HepG2 (cell line): ENCODE measurements at regions not wholly inside any gene's neighbourhood (a gene's known extent, or its start where the extent isn't known, plus 50 kb on each side); places are given as distances from the start of the nearest gene placed in this dataset.
"Not testable (repeated sequence)": the region's sequence is repeated elsewhere in the genome, so short reads cannot be mapped to it uniquely, and the experiment has no call there.

Experiments used
- ATAC-seq: fragments of 200-7000 bp; cut with Tn5 transposase; 3 replicates; pipeline ENCODE4 v1.9.1; 2020; ENCODE audit warnings: mild to moderate bottlenecking, moderate library complexity
- BruUV-seq: library from RNA; stranded (reverse); fragments of 400-500 nt; replicated peaks from 2 replicates; lab custom pipeline; 2021; lab: Mats Ljungman, UMichigan
- CTCF ChIA-PET: fragments of 300-600 bp; formaldehyde crosslinking; extraction: SDS; loops from one replicate; lab custom pipeline; 2021; ENCODE audit warnings: low total read pairs, inconsistent platforms, low intra/inter-chr PET ratio; lab: Yijun Ruan, JAX
- POLR2A ChIA-PET: fragments of 350-600 bp; sonication (Branson Sonifier 250); formaldehyde crosslinking; loops from one replicate; lab custom pipeline; 2020; ENCODE audit warnings: antibody characterized with exemption, inconsistent platforms; lab: Yijun Ruan, JAX
- DNase-seq: peaks from one replicate; pipeline ENCODE4 v3.0.0-alpha.2; 2015; ENCODE audit warnings: low spot score
- FAIRE-seq: peaks from 3 replicates; lab custom pipeline; 2011; peaks lifted over from hg19 to GRCh38; lab: Jason Lieb, UNC
- H2AFZ ChIP-seq: one replicate; pipeline ENCODE4 v1.6.1; 2011; ENCODE audit warnings: low read length, inconsistent platforms
- H3K27ac ChIP-seq: fragments of 300-600 bp; 3 replicates; pipeline ENCODE4 v1.8.0; 2011; ENCODE audit warnings: mixed run types, mild to moderate bottlenecking, mixed read lengths, low read length, inconsistent platforms; ENCODE audit not compliant: insufficient read depth; ENCODE audit errors: extremely low read length
- H3K27me3 ChIP-seq, 2 experiments: fragments of 200-600 bp in 1 of 2; 2 replicates in 1 of 2; 3 replicates in 1 of 2; pipeline versions ENCODE4 v1.6.0 to v1.8.0; 2011; ENCODE audit warnings: low read length in 2 of 2, mild to moderate bottlenecking in 2 of 2, moderate library complexity in 2 of 2, inconsistent platforms in 1 of 2; ENCODE audit not compliant: insufficient read depth in 2 of 2, control insufficient read depth in 1 of 2
- H3K36me3 ChIP-seq, 2 experiments: fragments of 200-600 bp in 1 of 2; replicated peaks in 1 of 2; 2 replicates in 1 of 2; 3 replicates in 1 of 2; pipeline versions ENCODE4 v1.5.1 to v1.8.0; 2011; ENCODE audit warnings: low read length in 2 of 2, inconsistent platforms in 1 of 2; ENCODE audit not compliant: insufficient read depth in 2 of 2, control insufficient read depth in 1 of 2
- H3K4me1 ChIP-seq: 2 replicates; pipeline ENCODE4 v1.5.1; 2012; ENCODE audit warnings: low read length, inconsistent platforms; ENCODE audit not compliant: insufficient read depth
- H3K4me2 ChIP-seq: 2 replicates; pipeline ENCODE4 v1.6.0; 2011; ENCODE audit warnings: low read depth, low read length, inconsistent platforms
- H3K4me3 ChIP-seq, 3 experiments: fragments of 200-600 bp in 1 of 3; sonication (generic), shearing (Covaris generic) in 1 of 3; replicated peaks in 1 of 3; 2 replicates each; pipeline ENCODE4 v1.5.1; 2011 to 2016; ENCODE audit warnings: low read length in 3 of 3, inconsistent platforms in 2 of 3, low read depth in 2 of 3, mild to moderate bottlenecking in 2 of 3, control low read depth in 1 of 3, mixed read lengths in 1 of 3; ENCODE audit not compliant: insufficient read depth in 1 of 3
- H3K79me2 ChIP-seq: one replicate; pipeline ENCODE4 v1.6.1; 2011; ENCODE audit warnings: low read length, inconsistent platforms; ENCODE audit not compliant: insufficient read depth
- H3K9ac ChIP-seq: 2 replicates; pipeline ENCODE4 v1.6.0; 2011; ENCODE audit warnings: mild to moderate bottlenecking, low read depth, low read length, inconsistent platforms; ENCODE audit not compliant: insufficient read depth
- H3K9me3 ChIP-seq: 2 replicates; pipeline ENCODE4 v1.5.1; 2012; ENCODE audit warnings: mild to moderate bottlenecking, low read length
- H4K20me1 ChIP-seq: 2 replicates; pipeline ENCODE4 v1.6.0; 2011; ENCODE audit warnings: inconsistent platforms, mild to moderate bottlenecking, low read length, moderate library complexity; ENCODE audit not compliant: insufficient read depth
- FLYWCH1 ChIP-seq: sonication (generic); formaldehyde crosslinking; IDR thresholded peaks from 2 replicates; pipeline ENCODE4 v1.8.1; 2023; ENCODE audit warnings: mild to moderate bottlenecking, missing genetic modification reagents
- GPBP1L1 ChIP-seq: sonication (generic); formaldehyde crosslinking; IDR thresholded peaks from 2 replicates; pipeline ENCODE4 v1.5.0; 2020; ENCODE audit warnings: mild to moderate bottlenecking, missing genetic modification reagents
- GPN1 ChIP-seq: sonication (generic); formaldehyde crosslinking; IDR thresholded peaks from 2 replicates; pipeline ENCODE4 v1.5.1; 2020; ENCODE audit warnings: missing genetic modification reagents, borderline replicate concordance
- KLF12 ChIP-seq: sonication (generic); formaldehyde crosslinking; IDR thresholded peaks from 2 replicates; pipeline ENCODE4 v1.4.0; 2020; ENCODE audit warnings: missing genetic modification reagents, borderline replicate concordance
- TBX2 ChIP-seq: sonication (generic); formaldehyde crosslinking; IDR thresholded peaks from 2 replicates; pipeline ENCODE4 v1.5.0; 2020; ENCODE audit warnings: missing genetic modification reagents, mild to moderate bottlenecking, borderline replicate concordance
- ZNF644 ChIP-seq: IDR thresholded peaks from 2 replicates; pipeline ENCODE4 v1.6.1; 2016; ENCODE audit warnings: low read depth
- ZNF709 ChIP-seq: sonication (generic); formaldehyde crosslinking; IDR thresholded peaks from 2 replicates; pipeline ENCODE4 v1.5.0; 2020; ENCODE audit warnings: mild to moderate bottlenecking, missing genetic modification reagents
- ZNF75D ChIP-seq: sonication (generic); formaldehyde crosslinking; IDR thresholded peaks from 2 replicates; pipeline ENCODE4 v1.8.1; 2023; ENCODE audit warnings: missing genetic modification reagents, mild to moderate bottlenecking, borderline replicate concordance
- ZSCAN21 ChIP-seq: sonication (generic); formaldehyde crosslinking; IDR thresholded peaks from 2 replicates; pipeline ENCODE4 v1.8.0; 2022; ENCODE audit warnings: mild to moderate bottlenecking, missing genetic modification reagents, moderate library complexity, borderline replicate concordance
- WGBS: methylation state at CpG from one replicate; pipeline ENCODE4 v1.1.6; 2017; ENCODE audit warnings: low lambda C conversion rate; 5-methylcytosine and 5-hydroxymethylcytosine counted together
- in situ Hi-C: cut with HindIII; loops from 2 replicates; pipeline ENCODE4 v1.10.0; 2017; ENCODE audit warnings: low pct_unique_long_range_greater_than_20kb; ENCODE audit not compliant: extremely low pct_ligation_motif_present
- intact Hi-C: fragments of 100-400 bp; cut with micrococcal nuclease; formaldehyde crosslinking; loops from one replicate; pipeline ENCODE4 v1.10.0; 2022; ENCODE audit not compliant: unreplicated experiment
- TF ChIP-seq, protein P1 (sequence below), 2 experiments: sonication (generic) in 1 of 2; formaldehyde crosslinking in 1 of 2; IDR thresholded peaks; 2 replicates each; pipeline versions ENCODE4 v1.5.1 to v1.6.1; 2011 to 2020; ENCODE audit warnings: borderline replicate concordance in 1 of 2, low read depth in 1 of 2, low read length in 1 of 2, mild to moderate bottlenecking in 1 of 2, missing genetic modification reagents in 1 of 2, moderate library complexity in 1 of 2
- TF ChIP-seq, protein P2 (sequence below): IDR thresholded peaks from 2 replicates; pipeline ENCODE4 v1.6.1; 2016; ENCODE audit warnings: missing biosample characterization, missing genetic modification reagents, low read depth

DNA sequence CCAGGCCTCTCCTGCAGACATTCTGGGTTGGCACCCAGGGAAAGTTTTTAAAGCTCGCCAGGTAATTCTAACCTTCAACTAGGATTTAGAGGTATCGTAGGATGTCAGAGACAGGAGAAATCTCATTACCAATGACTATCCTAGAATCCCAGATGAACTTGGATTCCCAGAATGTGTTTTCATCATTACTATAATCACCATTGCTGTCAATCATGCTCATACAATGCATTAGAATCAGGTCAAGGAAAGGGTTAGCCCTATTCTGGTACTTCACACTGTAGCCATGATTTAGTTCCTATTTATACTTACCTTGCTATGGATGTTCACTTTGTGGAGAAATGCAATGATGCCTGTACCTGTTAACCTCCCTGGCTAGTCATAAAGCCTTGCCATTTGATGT, 67.0 kb upstream of the GPR158 start:
- DNase-seq (no peak), ATAC-seq (no peak), FAIRE-seq (no peak)
- H3K9ac ChIP-seq = no peak overlapping the region
- H3K4me1 ChIP-seq = no peaks in the 10 kb centered on the region
- CTCF ChIA-PET = no interaction called here
- no peak overlapping the region for H3K4me3 ChIP-seq
- H3K36me3 ChIP-seq = no peaks in the 10 kb centered on the region
- H3K27ac ChIP-seq = no peak overlapping the region
- WGBS = 23% methylated on average over 2 of the region's 2 CpGs
- POLR2A ChIA-PET = no interaction called here
- no peaks in the 10 kb centered on the region for H3K27me3 ChIP-seq
- in situ Hi-C loops (no loop called here), intact Hi-C loops (no loop called here)
- H3K9me3 ChIP-seq = no peaks in the 10 kb centered on the region
- H2AFZ ChIP-seq = no peak overlapping the region
- BruUV-seq = no TSS peak
- no peak overlapping the region for H3K4me2 ChIP-seq
- TF ChIP-seq, protein P1, sequence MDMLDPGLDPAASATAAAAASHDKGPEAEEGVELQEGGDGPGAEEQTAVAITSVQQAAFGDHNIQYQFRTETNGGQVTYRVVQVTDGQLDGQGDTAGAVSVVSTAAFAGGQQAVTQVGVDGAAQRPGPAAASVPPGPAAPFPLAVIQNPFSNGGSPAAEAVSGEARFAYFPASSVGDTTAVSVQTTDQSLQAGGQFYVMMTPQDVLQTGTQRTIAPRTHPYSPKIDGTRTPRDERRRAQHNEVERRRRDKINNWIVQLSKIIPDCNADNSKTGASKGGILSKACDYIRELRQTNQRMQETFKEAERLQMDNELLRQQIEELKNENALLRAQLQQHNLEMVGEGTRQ (IDR thresholded peaks at IDR 0.05; ENCODE audit: low read depth, low read length) = no peak
- TF ChIP-seq, protein P1 (CRISPR knock-in tag; IDR thresholded peaks at IDR 0.05; ENCODE audit: borderline replicate concordance) = no peak
- TF ChIP-seq ZNF644 (CRISPR knock-in tag) (no peak), GPBP1L1 (CRISPR knock-in tag) (no peak), ZSCAN21 (no peak), KLF12 (CRISPR knock-in tag) (no peak), GPN1 (CRISPR knock-in tag) (no peak), ZNF75D (CRISPR knock-in tag) (no peak), TBX2 (no peak), ZNF709 (CRISPR knock-in tag) (no peak), FLYWCH1 (CRISPR knock-in tag) (no peak)
- TF ChIP-seq, protein P2, sequence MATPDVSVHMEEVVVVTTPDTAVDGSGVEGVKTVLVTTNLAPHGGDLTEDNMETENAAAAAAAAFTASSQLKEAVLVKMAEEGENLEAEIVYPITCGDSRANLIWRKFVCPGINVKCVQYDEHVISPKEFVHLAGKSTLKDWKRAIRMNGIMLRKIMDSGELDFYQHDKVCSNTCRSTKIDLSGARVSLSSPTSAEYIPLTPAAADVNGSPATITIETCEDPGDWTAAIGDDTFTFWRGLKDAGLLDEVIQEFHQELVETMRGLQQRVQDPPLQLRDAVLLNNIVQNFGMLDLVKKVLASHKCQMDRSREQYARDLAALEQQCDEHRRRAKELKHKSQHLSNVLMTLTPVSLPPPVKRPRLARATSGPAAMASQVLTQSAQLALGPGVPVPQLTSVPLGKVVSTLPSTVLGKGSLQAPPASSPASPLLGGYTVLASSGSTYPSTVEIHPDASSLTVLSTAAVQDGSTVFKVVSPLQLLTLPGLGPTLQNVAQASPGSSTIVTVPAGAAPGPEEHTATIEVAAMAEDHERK (CRISPR knock-in tag) = no peak
- H3K79me2 ChIP-seq = no peaks in the 10 kb centered on the region
- H4K20me1 ChIP-seq = no peaks in the 10 kb centered on the region

GRCh38 chr10:25109896-25110295, 64.9 kb upstream of the GPR158 start:
- H3K79me2 ChIP-seq, H3K9ac ChIP-seq, BruUV-seq, DNase-seq, FAIRE-seq, H3K4me2 ChIP-seq, H3K4me3 ChIP-seq, CTCF ChIA-PET, H3K9me3 ChIP-seq, H3K27ac ChIP-seq, H2AFZ ChIP-seq, H3K27me3 ChIP-seq, ATAC-seq, POLR2A ChIA-PET, H4K20me1 ChIP-seq, intact Hi-C loops, H3K36me3 ChIP-seq: not testable (repeated sequence)
- in situ Hi-C loops = loop anchor here (10.0 kb wide), 1 partner anchor 115 kb away; no protein-coding TSS in a partner anchor
- 47% methylated on average over 7 of the region's 7 CpGs for WGBS
- H3K4me1 ChIP-seq = peaks cover 11% of the 10 kb centered on the region
